Upper lobe of left lung (tissue), 6 donors: ENCODE measurements at regions not wholly inside any gene's neighbourhood (a gene's known extent, or its start where the extent isn't known, plus 50 kb on each side); places are given as distances from the start of the nearest gene placed in this dataset.

ENCODE experiments used
- ATAC-seq, 2 donors: fragments of 200-7000 bp; cut with Tn5 transposase; one replicate each; pipeline ENCODE4 v1.9.1; 2022; ENCODE audit warnings: mild to moderate bottlenecking in 2 of 2, moderate library complexity in 2 of 2; ENCODE audit not compliant: low FRiP score in 2 of 2
- DNase-seq, 2 donors: peaks; one replicate each; pipeline ENCODE4 v3.0.0-alpha.2; 2019 to 2020
- H3K27ac ChIP-seq, 4 donors: fragments of 200-600 bp; sonication (generic); one replicate each; pipeline ENCODE4 v1.5.1; 2016 to 2019
- H3K27me3 ChIP-seq, 4 donors: fragments of 200-600 bp; sonication (generic); one replicate each; pipeline ENCODE4 v1.5.1; 2017 to 2019
- H3K36me3 ChIP-seq, 4 donors: fragments of 200-600 bp; sonication (generic); one replicate each; pipeline ENCODE4 v1.5.1; 2016 to 2019
- H3K4me1 ChIP-seq, 4 donors: fragments of 200-600 bp; sonication (generic); one replicate each; pipeline ENCODE4 v1.5.1; 2018 to 2019
- H3K4me3 ChIP-seq, 4 donors: fragments of 200-600 bp; sonication (generic); one replicate each; pipeline ENCODE4 v1.5.1; 2017 to 2019; ENCODE audit warnings: mild to moderate bottlenecking in 2 of 4, moderate library complexity in 1 of 4
- H3K9me3 ChIP-seq, 4 donors: fragments of 200-600 bp; sonication (generic); one replicate each; pipeline ENCODE4 v1.5.1; 2018 to 2019
- CTCF ChIP-seq, 6 experiments: fragments of 450-650 bp in 4 of 6; fragments of 200-600 bp in 2 of 6; sonication (generic) in 2 of 6; IDR thresholded peaks; one replicate each; pipeline ENCODE4 v1.5.1; 2016 to 2019; ENCODE audit warnings: antibody characterized with exemption in 6 of 6
- EP300 ChIP-seq, 4 donors: sonication (generic); formaldehyde crosslinking; IDR thresholded peaks; one replicate each; pipeline ENCODE4 v1.5.1; 2017; ENCODE audit warnings: antibody characterized with exemption in 4 of 4, control low read depth in 2 of 4
- POLR2A ChIP-seq, 4 donors: fragments of 450-650 bp; IDR thresholded peaks; one replicate each; pipeline ENCODE4 v1.5.1; 2016 to 2017; ENCODE audit warnings: antibody characterized with exemption in 4 of 4, mild to moderate bottlenecking in 2 of 4
- POLR2AphosphoS5 ChIP-seq, 2 donors: sonication (generic); formaldehyde crosslinking; IDR thresholded peaks; one replicate each; pipeline ENCODE4 v1.5.1; 2017; ENCODE audit warnings: antibody characterized with exemption in 2 of 2
- WGBS, 2 donors: methylation state at CpG; one replicate each; pipeline ENCODE4 v1.1.5; 2017 to 2018; 5-methylcytosine and 5-hydroxymethylcytosine counted together
- donor health status: DM: no; HTN: no; CAD: no; lungs with moderate emphysema.
- donor health status: DM: no; HTN: yes; CAD: no; lungs with severe emphysema.

GRCh38 chr6:139483079-139483478 is 108.6 kb upstream of the CITED2 start:
- TF ChIP-seq POLR2A (IDR thresholded peaks at IDR 0.05) (no peak), EP300 (IDR thresholded peaks at IDR 0.05) (no peak), POLR2AphosphoS5 (IDR thresholded peaks at IDR 0.05) (no peak), CTCF (IDR thresholded peaks at IDR 0.05) (no peak)
- ATAC-seq (no peak), DNase-seq (no peak)
- H3K27me3 ChIP-seq = no peaks in the 10 kb centered on the region
- no peaks in the 10 kb centered on the region for H3K4me1 ChIP-seq
- no peak overlapping the region for H3K4me3 ChIP-seq
- H3K9me3 ChIP-seq = no peaks in the 10 kb centered on the region
- no peaks in the 10 kb centered on the region for H3K36me3 ChIP-seq
- 87 to 91% methylated on average over 8 of the region's 8 CpGs for WGBS, 2 donors
- no peak overlapping the region for H3K27ac ChIP-seq

GRCh38 chr6:139482287-139482686 is 107.8 kb upstream of the CITED2 start:
- no peak for TF ChIP-seq POLR2A (IDR thresholded peaks at IDR 0.05)
- TF ChIP-seq POLR2AphosphoS5 (IDR thresholded peaks at IDR 0.05) = no peak
- TF ChIP-seq CTCF (IDR thresholded peaks at IDR 0.05) = no peak
- Histone ChIP-seq H3K27ac (no peak overlapping the region), H3K27me3 (no peaks in the 10 kb centered on the region), H3K4me1 (no peaks in the 10 kb centered on the region), H3K36me3 (no peaks in the 10 kb centered on the region), H3K4me3 (no peak overlapping the region), H3K9me3 (no peaks in the 10 kb centered on the region)
- DNase-seq = no peak
- WGBS, 2 donors = 22 to 32% methylated on average over 3 of the region's 3 CpGs
- no peak for ATAC-seq

- no peak for DNase-seq
- no peaks in the 10 kb centered on the region for H3K27me3 ChIP-seq
- H3K4me3 ChIP-seq = no peak overlapping the region
- H3K4me1 ChIP-seq = no peaks in the 10 kb centered on the region
- H3K36me3 ChIP-seq = no peaks in the 10 kb centered on the region
- no peak for TF ChIP-seq POLR2AphosphoS5 (IDR thresholded peaks at IDR 0.05)
- no peak for TF ChIP-seq POLR2A (IDR thresholded peaks at IDR 0.05)
- no peak for TF ChIP-seq CTCF (IDR thresholded peaks at IDR 0.05)
- TF ChIP-seq EP300 (IDR thresholded peaks at IDR 0.05) = no peak
- WGBS, 2 donors = 81 to 86% methylated on average over 10 of the region's 10 CpGs
- no peak for ATAC-seq
- H3K9me3 ChIP-seq = no peaks in the 10 kb centered on the region
- H3K27ac ChIP-seq = no peak overlapping the region
Measured at GRCh38 chr6:139480356-139481165, 106.1 kb upstream of the CITED2 start.

GRCh38 chr6:139479433-139480222 is 105.2 kb upstream of the CITED2 start:
- no peak for TF ChIP-seq POLR2AphosphoS5 (IDR thresholded peaks at IDR 0.05)
- no peak for TF ChIP-seq CTCF (IDR thresholded peaks at IDR 0.05)
- TF ChIP-seq POLR2A (IDR thresholded peaks at IDR 0.05) = no peak
- TF ChIP-seq EP300 (IDR thresholded peaks at IDR 0.05) = no peak
- ATAC-seq (no peak), DNase-seq (no peak)
- Histone ChIP-seq H3K4me1 (peaks cover 4 to 7% (median 4%) of the 10 kb centered on the region in 4 donors), H3K27me3 (no peaks in the 10 kb centered on the region), H3K9me3 (no peaks in the 10 kb centered on the region), H3K27ac (no peak overlapping the region), H3K36me3 (no peaks in the 10 kb centered on the region), H3K4me3 (no peak overlapping the region)
- 72 to 82% methylated on average over 8 of the region's 8 CpGs for WGBS, 2 donors
